ENCODE measurements at regions not wholly inside any gene's neighbourhood (a gene's known extent, or its start where the extent isn't known, plus 50 kb on each side); places are given as distances from the start of the nearest gene placed in this dataset.

GRCh38 chr18:72100465-72101004, 443.6 kb downstream of the CBLN2 start:
- TF ChIP-seq CTCF (IDR thresholded peaks at IDR 0.05), result no peak
- TF ChIP-seq POLR2AphosphoS5 (IDR thresholded peaks at IDR 0.05; ENCODE audit: low read depth, low read length), result no peak
- TF ChIP-seq TCF7L2 (IDR thresholded peaks at IDR 0.05; ENCODE audit: low read depth, low read length), result no peak
- no peak for TF ChIP-seq REST (IDR thresholded peaks at IDR 0.05; ENCODE audit: insufficient read depth in 1 of 2, low read depth in 2 of 2, low read length in 1 of 2)
